ENCODE measurements at regions not wholly inside any gene's neighbourhood (a gene's known extent, or its start where the extent isn't known, plus 50 kb on each side); places are given as distances from the start of the nearest gene placed in this dataset.
"Not testable (repeated sequence)": the region's sequence is repeated elsewhere in the genome, so short reads cannot be mapped to it uniquely, and the experiment has no call there.

DNA sequence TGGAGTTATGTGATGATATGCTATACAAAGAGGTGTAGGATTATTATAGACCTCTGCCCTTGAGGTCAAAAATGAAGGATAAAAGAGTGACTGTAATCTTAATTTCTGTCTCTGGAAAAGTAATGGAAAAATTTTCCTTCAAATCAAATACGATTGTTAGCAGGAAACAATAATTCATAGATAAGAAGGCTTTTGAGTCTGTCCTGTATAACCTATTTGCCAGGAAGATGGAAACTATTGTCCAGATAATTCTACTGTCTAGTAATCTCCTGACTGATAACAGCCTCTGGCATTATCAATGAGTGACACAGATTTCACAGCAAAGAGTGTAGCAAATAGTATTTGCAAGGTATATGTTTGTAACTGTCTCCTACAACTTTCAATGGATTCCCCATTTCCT, 307.8 kb downstream of the MTX2 start:
- Histone ChIP-seq H3K36me3 (no peaks in the 10 kb centered on the region), H3K9ac (no peak overlapping the region), H3K9me3 (replicated peaks in 1 of 11) (peaks cover 0 to 5% (median 0%) of the 10 kb centered on the region in 11 experiments; a peak in 1 of 22 replicates), H3K4me1 (no peaks in the 10 kb centered on the region), H3K27ac (no peak overlapping the region), H4K20me1 (no peaks in the 10 kb centered on the region), H3K27me3 (no peaks in the 10 kb centered on the region), H3K4me3 (no peak overlapping the region), H3K4me2 (no peak overlapping the region)
- no peak for TF ChIP-seq Cebpa-rat (IDR thresholded peaks at IDR 0.05)

DNA sequence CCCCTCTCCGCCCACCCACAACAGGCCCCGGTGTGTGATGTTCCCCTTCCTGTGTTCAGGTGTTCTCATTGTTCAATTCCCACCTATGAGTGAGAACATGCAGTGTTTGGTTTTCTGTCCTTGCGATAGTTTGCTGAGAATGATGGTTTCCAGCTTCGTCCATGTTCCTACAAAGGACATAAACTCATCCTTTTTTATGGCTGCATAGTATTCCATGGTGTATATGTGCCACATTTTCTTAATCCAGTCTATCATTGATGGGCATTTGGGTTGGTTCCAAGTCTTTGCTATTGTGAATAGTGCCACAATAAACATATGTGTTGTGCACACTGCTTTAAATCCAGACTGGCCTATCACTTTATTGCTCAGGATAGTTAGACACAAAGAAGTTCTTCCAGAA, 309.1 kb downstream of the MTX2 start:
- not testable (repeated sequence) for H3K36me3 ChIP-seq; H3K27ac ChIP-seq; H3K9me3 ChIP-seq (replicated peaks in 1 of 11); H3K9ac ChIP-seq; H3K27me3 ChIP-seq; H3K4me3 ChIP-seq; H3K4me2 ChIP-seq; H3K4me1 ChIP-seq; H4K20me1 ChIP-seq

DNA sequence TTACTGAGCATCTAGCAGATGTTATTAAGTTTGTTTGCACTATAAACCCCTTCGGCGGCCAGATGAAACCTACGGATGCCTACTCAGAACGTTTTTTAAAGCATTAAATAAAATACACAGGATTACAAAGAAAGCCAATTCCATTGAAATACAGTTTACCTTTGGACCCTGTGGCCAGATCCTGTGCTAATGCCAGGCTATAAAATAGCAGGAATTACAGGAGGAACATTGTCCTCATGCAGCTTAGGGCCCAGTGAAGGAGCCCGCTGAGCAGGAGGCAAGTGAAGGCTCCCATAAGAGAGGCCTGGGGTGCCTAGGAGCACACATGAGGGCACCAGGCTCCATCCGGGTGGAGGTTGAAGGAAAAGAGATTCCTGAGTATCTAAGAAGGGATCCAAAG, 310.4 kb downstream of the MTX2 start:
- no peak overlapping the region for H3K27ac ChIP-seq
- no peaks in the 10 kb centered on the region for H4K20me1 ChIP-seq
- H3K9me3 ChIP-seq (replicated peaks in 1 of 11) = peaks cover 0 to 5% (median 0%) of the 10 kb centered on the region in 11 experiments; a peak in 1 of 22 replicates
- H3K4me2 ChIP-seq = no peak overlapping the region
- H3K36me3 ChIP-seq = no peaks in the 10 kb centered on the region
- H3K4me1 ChIP-seq = 0 out of 20 replicates have a peak, but pooled peaks cover 0 to 4% (median 0%) of the 10 kb centered on the region in 10 experiments
- H3K27me3 ChIP-seq = no peaks in the 10 kb centered on the region
- TF ChIP-seq Cebpa-rat (IDR thresholded peaks at IDR 0.05) = no peak
- no peak overlapping the region for H3K4me3 ChIP-seq
- H3K9ac ChIP-seq = no peak overlapping the region

GRCh38 chr2:176581557-176582165, 312.4 kb downstream of the MTX2 start:
- no peak for TF ChIP-seq Cebpa-rat (IDR thresholded peaks at IDR 0.05)
- no peaks in the 10 kb centered on the region for H4K20me1 ChIP-seq
- H3K27me3 ChIP-seq = no peaks in the 10 kb centered on the region
- H3K27ac ChIP-seq = no peak overlapping the region
- H3K4me2 ChIP-seq = no peak overlapping the region
- no peak overlapping the region for H3K9ac ChIP-seq
- H3K4me3 ChIP-seq = no peak overlapping the region
- no peaks in the 10 kb centered on the region for H3K36me3 ChIP-seq
- peaks cover 0 to 5% (median 0%) of the 10 kb centered on the region in 11 experiments; a peak in 1 of 22 replicates for H3K9me3 ChIP-seq (replicated peaks in 1 of 11)
- 0 out of 20 replicates have a peak, but pooled peaks cover 0 to 4% (median 0%) of the 10 kb centered on the region in 10 experiments for H3K4me1 ChIP-seq

- Histone ChIP-seq H3K4me1 (0 out of 20 replicates have a peak, but pooled peaks cover 0 to 4% (median 0%) of the 10 kb centered on the region in 10 experiments), H4K20me1 (no peaks in the 10 kb centered on the region), H3K4me3 (no peak overlapping the region), H3K27ac (no peak overlapping the region), H3K27me3 (no peaks in the 10 kb centered on the region), H3K4me2 (no peak overlapping the region), H3K9me3 (replicated peaks in 1 of 11) (peaks cover 0 to 5% (median 0%) of the 10 kb centered on the region in 11 experiments; a peak in 1 of 22 replicates), H3K9ac (no peak overlapping the region), H3K36me3 (no peaks in the 10 kb centered on the region)
- TF ChIP-seq Cebpa-rat (IDR thresholded peaks at IDR 0.05) = no peak
Measured at GRCh38 chr2:176582176-176582575, 312.9 kb downstream of the MTX2 start.

- H3K27me3 ChIP-seq = no peaks in the 10 kb centered on the region
- H3K4me2 ChIP-seq = no peak overlapping the region
- no peaks in the 10 kb centered on the region for H4K20me1 ChIP-seq
- H3K27ac ChIP-seq = no peak overlapping the region
- 0 out of 20 replicates have a peak, but pooled peaks cover 0 to 4% (median 0%) of the 10 kb centered on the region in 10 experiments for H3K4me1 ChIP-seq
- H3K9ac ChIP-seq = no peak overlapping the region
- H3K36me3 ChIP-seq = no peaks in the 10 kb centered on the region
- no peak for TF ChIP-seq Cebpa-rat (IDR thresholded peaks at IDR 0.05)
- H3K4me3 ChIP-seq = no peak overlapping the region
- peaks cover 0 to 5% (median 0%) of the 10 kb centered on the region in 11 experiments; a peak in 1 of 22 replicates for H3K9me3 ChIP-seq (replicated peaks in 1 of 11)
Measured at GRCh38 chr2:176582990-176583481, 313.8 kb downstream of the MTX2 start.

DNA sequence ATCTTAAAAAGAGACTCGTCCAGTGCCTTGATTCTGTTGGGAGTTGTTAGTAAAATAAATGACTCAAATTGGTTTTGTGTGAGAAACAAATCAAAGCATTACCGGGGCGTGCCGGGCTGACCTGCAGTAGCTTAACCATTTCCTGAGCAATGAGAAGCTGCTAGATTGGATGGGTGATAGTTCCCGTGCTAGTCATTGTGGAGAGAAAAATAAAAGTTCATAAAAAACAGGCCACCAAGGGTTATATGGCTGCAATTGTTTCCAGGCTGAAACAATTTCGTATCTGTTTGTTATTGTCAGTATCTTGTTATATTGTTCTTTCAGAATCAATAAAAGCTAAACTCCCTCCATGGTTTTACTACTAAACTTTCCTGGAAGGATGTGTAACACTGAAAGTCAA, 314.4 kb downstream of the MTX2 start:
- Histone ChIP-seq H4K20me1 (no peaks in the 10 kb centered on the region), H3K4me3 (no peak overlapping the region), H3K36me3 (no peaks in the 10 kb centered on the region), H3K27ac (no peak overlapping the region), H3K4me1 (0 out of 20 replicates have a peak, but pooled peaks cover 0 to 4% (median 0%) of the 10 kb centered on the region in 10 experiments), H3K9me3 (replicated peaks in 1 of 11) (peaks cover 0 to 5% (median 0%) of the 10 kb centered on the region in 11 experiments; a peak in 1 of 22 replicates), H3K4me2 (no peak overlapping the region), H3K27me3 (no peaks in the 10 kb centered on the region), H3K9ac (no peak overlapping the region)
- TF ChIP-seq Cebpa-rat (IDR thresholded peaks at IDR 0.05) = no peak

DNA sequence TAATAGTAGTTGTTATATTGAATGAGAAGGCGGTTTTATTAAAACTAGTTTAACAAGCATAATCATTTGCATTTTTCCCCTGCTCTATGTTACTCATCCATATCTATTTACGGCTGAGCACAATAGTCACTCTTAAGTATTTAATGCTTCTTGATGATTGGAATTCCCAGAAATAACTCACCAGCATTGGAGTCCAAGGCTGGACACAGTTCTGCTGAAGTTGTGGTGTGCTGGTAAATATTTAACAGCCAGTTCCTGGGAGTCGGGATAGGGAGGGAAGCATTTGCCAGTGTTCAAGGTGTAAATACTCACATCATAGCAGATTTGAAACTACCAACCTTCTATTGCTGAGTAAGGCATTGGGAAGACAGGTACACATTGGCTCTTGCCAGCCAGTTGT, 315.1 kb downstream of the MTX2 start:
- TF ChIP-seq Cebpa-rat (IDR thresholded peaks at IDR 0.05) = no peak
- Histone ChIP-seq H3K4me1 (0 out of 20 replicates have a peak, but pooled peaks cover 0 to 4% (median 0%) of the 10 kb centered on the region in 10 experiments), H3K9ac (no peak overlapping the region), H4K20me1 (no peaks in the 10 kb centered on the region), H3K4me2 (no peak overlapping the region), H3K27me3 (no peaks in the 10 kb centered on the region), H3K27ac (no peak overlapping the region), H3K36me3 (no peaks in the 10 kb centered on the region), H3K9me3 (replicated peaks in 1 of 11) (no peaks in the 10 kb centered on the region), H3K4me3 (no peak overlapping the region)

- no peak overlapping the region for H3K4me3 ChIP-seq
- no peaks in the 10 kb centered on the region for H3K9me3 ChIP-seq (replicated peaks in 1 of 11)
- no peak overlapping the region for H3K27ac ChIP-seq
- TF ChIP-seq Cebpa-rat (IDR thresholded peaks at IDR 0.05) = no peak
- no peaks in the 10 kb centered on the region for H3K27me3 ChIP-seq
- H3K9ac ChIP-seq = no peak overlapping the region
- H3K4me1 ChIP-seq = 0 out of 20 replicates have a peak, but pooled peaks cover 0 to 4% (median 0%) of the 10 kb centered on the region in 10 experiments
- no peaks in the 10 kb centered on the region for H3K36me3 ChIP-seq
- H4K20me1 ChIP-seq = no peaks in the 10 kb centered on the region
- H3K4me2 ChIP-seq = no peak overlapping the region
Measured at GRCh38 chr2:176585291-176585690, 316.0 kb downstream of the MTX2 start.

DNA sequence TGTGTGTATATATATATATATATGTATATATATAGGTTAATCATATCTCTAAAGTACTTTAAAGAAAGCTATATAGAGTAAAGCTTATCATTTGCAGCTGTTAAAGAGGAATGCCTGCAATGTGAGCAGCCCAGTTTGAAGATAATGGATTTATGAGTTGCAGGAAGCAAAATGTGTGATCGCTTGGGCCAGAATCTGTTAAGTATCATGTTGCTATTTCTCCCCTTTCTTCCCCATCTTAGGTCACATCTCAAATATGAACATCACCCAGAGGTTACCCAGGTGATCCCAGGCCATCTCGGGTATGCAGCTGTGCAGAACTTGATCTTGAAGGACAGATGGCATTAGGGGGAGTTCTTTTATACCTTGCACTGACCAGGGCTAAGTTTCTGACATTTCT, 316.5 kb downstream of the MTX2 start:
- Histone ChIP-seq H3K27me3 (no peaks in the 10 kb centered on the region), H3K36me3 (no peaks in the 10 kb centered on the region), H3K27ac (no peak overlapping the region), H3K9me3 (replicated peaks in 1 of 11) (no peaks in the 10 kb centered on the region), H4K20me1 (no peaks in the 10 kb centered on the region), H3K9ac (no peak overlapping the region), H3K4me3 (no peak overlapping the region), H3K4me1 (0 out of 20 replicates have a peak, but pooled peaks cover 0 to 4% (median 0%) of the 10 kb centered on the region in 10 experiments), H3K4me2 (no peak overlapping the region)
- TF ChIP-seq Cebpa-rat (IDR thresholded peaks at IDR 0.05) = no peak
